CD14-positive monocyte (primary cell): ENCODE measurements at regions not wholly inside any gene's neighbourhood (a gene's known extent, or its start where the extent isn't known, plus 50 kb on each side); places are given as distances from the start of the nearest gene placed in this dataset.

Experiments
- DNase-seq, 3 donors: peaks; one replicate each; pipeline ENCODE4 v3.0.0-alpha.2; 2011 to 2022
- H2AFZ ChIP-seq: 2 replicates; pipeline ENCODE4 v1.6.0; 2012; ENCODE audit warnings: mild to moderate bottlenecking, low read depth, low read length, inconsistent platforms; ENCODE audit not compliant: insufficient read depth, poor library complexity, severe bottlenecking
- H3K27ac ChIP-seq, 2 donors: 1 replicate in 1 of 2; 2 replicates in 1 of 2; pipeline ENCODE4 v1.5.1; 2012 to 2013; ENCODE audit warnings: low read length in 2 of 2, control low read depth in 1 of 2, inconsistent platforms in 1 of 2, low read depth in 1 of 2, mild to moderate bottlenecking in 1 of 2
- H3K27me3 ChIP-seq, 2 donors: one replicate each; pipeline versions ENCODE4 v1.6.0 to v1.6.1; 2011 to 2013; ENCODE audit warnings: low read length in 2 of 2; ENCODE audit not compliant: control insufficient read depth in 2 of 2, insufficient read depth in 2 of 2
- H3K36me3 ChIP-seq, 2 donors: replicated peaks in 1 of 2; 1 replicate in 1 of 2; 2 replicates in 1 of 2; pipeline versions ENCODE4 v1.5.1 to v1.6.1; 2012 to 2013; ENCODE audit warnings: low read length in 2 of 2, control low read depth in 1 of 2, inconsistent platforms in 1 of 2, mild to moderate bottlenecking in 1 of 2; ENCODE audit not compliant: insufficient read depth in 2 of 2, control insufficient read depth in 1 of 2
- H3K4me1 ChIP-seq, 2 donors: 1 replicate in 1 of 2; 2 replicates in 1 of 2; pipeline versions ENCODE4 v1.5.1 to v1.6.1; 2012 to 2013; ENCODE audit warnings: low read length in 2 of 2, control low read depth in 1 of 2, inconsistent platforms in 1 of 2, mild to moderate bottlenecking in 1 of 2, moderate library complexity in 1 of 2; ENCODE audit not compliant: insufficient read depth in 2 of 2, control insufficient read depth in 1 of 2
- H3K4me2 ChIP-seq: replicated peaks from 2 replicates; pipeline ENCODE3; 2012; ENCODE audit warnings: low read length, moderate library complexity, mild to moderate bottlenecking; ENCODE audit not compliant: poor library complexity, severe bottlenecking; ENCODE audit errors: extremely low read depth
- H3K4me3 ChIP-seq, 3 experiments: fragments of 200-600 bp in 1 of 3; sonication (generic) in 1 of 3; replicated peaks in 1 of 3; 1 replicate in 2 of 3; 2 replicates in 1 of 3; pipeline ENCODE4 v1.5.1; 2011 to 2013; ENCODE audit warnings: low read length in 3 of 3, mild to moderate bottlenecking in 3 of 3, control low read depth in 2 of 3, low read depth in 2 of 3, inconsistent platforms in 1 of 3, moderate library complexity in 1 of 3
- H3K79me2 ChIP-seq: 2 replicates; pipeline ENCODE4 v1.6.0; 2012; ENCODE audit warnings: mild to moderate bottlenecking, control low read depth, inconsistent platforms, low read length, moderate library complexity; ENCODE audit not compliant: insufficient read depth
- H3K9ac ChIP-seq: 2 replicates; pipeline ENCODE4 v1.6.0; 2017; ENCODE audit warnings: low read length, mild to moderate bottlenecking; ENCODE audit not compliant: insufficient read depth, poor library complexity, severe bottlenecking
- H3K9me3 ChIP-seq, 2 donors: replicated peaks in 1 of 2; 1 replicate in 1 of 2; 2 replicates in 1 of 2; pipeline versions ENCODE4 v1.5.1 to v1.6.1; 2012 to 2013; ENCODE audit warnings: low read length in 2 of 2, control low read depth in 1 of 2; ENCODE audit not compliant: control insufficient read depth in 1 of 2, insufficient read depth in 1 of 2
- H4K20me1 ChIP-seq: 2 replicates; pipeline ENCODE4 v1.6.0; 2012; ENCODE audit warnings: mild to moderate bottlenecking, low read length, control low read depth, moderate library complexity; ENCODE audit not compliant: insufficient read depth
- H3K27ac Mint-ChIP-seq, 7 donors: one replicate each; pipeline ENCODE4 v1.8.0; 2020; ENCODE audit warnings: mild to moderate bottlenecking in 7 of 7, mixed read lengths in 7 of 7, moderate library complexity in 6 of 7, inconsistent platforms in 2 of 7
- H3K27me3 Mint-ChIP-seq, 3 donors: one replicate each; pipeline ENCODE4 v1.8.0; 2021 to 2022; ENCODE audit warnings: low read depth in 3 of 3, mild to moderate bottlenecking in 3 of 3, mixed read lengths in 3 of 3, moderate library complexity in 3 of 3, inconsistent platforms in 1 of 3
- H3K36me3 Mint-ChIP-seq, 2 donors: one replicate each; pipeline ENCODE4 v1.8.0; 2020; ENCODE audit warnings: mixed read lengths in 2 of 2, inconsistent platforms in 1 of 2, mild to moderate bottlenecking in 1 of 2
- H3K4me1 Mint-ChIP-seq: one replicate; pipeline ENCODE4 v1.8.0; 2020; ENCODE audit warnings: mild to moderate bottlenecking, mixed read lengths
- H3K4me3 Mint-ChIP-seq, 2 donors: one replicate each; pipeline ENCODE4 v1.8.0; 2020; ENCODE audit warnings: mild to moderate bottlenecking in 2 of 2, mixed read lengths in 2 of 2, moderate library complexity in 1 of 2
- H3K9me3 Mint-ChIP-seq, 7 donors: one replicate each; pipeline ENCODE4 v1.8.0; 2020 to 2022; ENCODE audit warnings: mixed read lengths in 7 of 7, mild to moderate bottlenecking in 6 of 7, moderate library complexity in 6 of 7, inconsistent platforms in 2 of 7
- WGBS: methylation state at CpG from one replicate; pipeline ENCODE4 v1.1.5; 2013; ENCODE audit warnings: missing lambda C conversion rate; ENCODE audit not compliant: insufficient coverage; 5-methylcytosine and 5-hydroxymethylcytosine counted together
- intact Hi-C, 2 donors: fragments of 100-400 bp; cut with micrococcal nuclease; formaldehyde crosslinking; loops; one replicate each; pipeline versions ENCODE4 v1.15.0 to v1.15.1; 2023
- TF ChIP-seq, protein P1 (sequence below): fragments of 200-600 bp; IDR thresholded peaks from one replicate; pipeline ENCODE4 v1.8.0; 2022; ENCODE audit warnings: antibody characterized with exemption, mild to moderate bottlenecking

DNA sequence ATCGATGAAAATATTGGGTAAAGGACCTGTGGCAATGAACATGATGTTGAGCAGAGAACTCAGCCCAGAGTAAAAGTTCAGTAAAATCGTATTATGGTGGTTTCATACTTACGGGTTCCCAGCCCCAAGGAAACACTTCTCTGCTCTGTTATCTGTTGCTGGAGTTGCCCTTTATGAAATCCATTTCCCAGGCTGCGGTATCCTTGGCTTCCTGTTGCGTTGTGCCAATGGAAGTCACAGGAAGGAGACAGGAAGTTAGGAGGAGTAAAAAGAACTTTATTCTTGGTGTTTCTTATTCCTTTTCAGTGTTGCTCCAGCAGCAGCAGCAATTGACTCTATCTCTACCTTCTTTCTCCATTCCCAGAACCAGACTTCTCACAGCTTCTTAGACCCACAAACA is 965.2 kb downstream of the VRK1 start:
- Histone ChIP-seq H3K9me3 (no peaks in the 10 kb centered on the region), H3K79me2 (no peaks in the 10 kb centered on the region), H3K9ac (no peak overlapping the region), H2AFZ (no peak overlapping the region), H3K27me3 (no peaks in the 10 kb centered on the region), H3K36me3 (no peaks in the 10 kb centered on the region), H4K20me1 (no peaks in the 10 kb centered on the region), H3K4me3 (no peak overlapping the region), H3K4me2 (no peak overlapping the region), H3K27ac (no peak overlapping the region), H3K4me1 (no peaks in the 10 kb centered on the region)
- Mint-ChIP-seq H3K4me3 (no peak overlapping the region), H3K4me1 (no peaks in the 10 kb centered on the region), H3K9me3 (peaks cover 0 to 2% (median 0%) of the 10 kb centered on the region in 7 donors), H3K27me3 (peaks cover 0 to 1% (median 0%) of the 10 kb centered on the region in 3 donors), H3K36me3 (no peaks in the 10 kb centered on the region), H3K27ac (no peak overlapping the region)
- intact Hi-C loops = no loop called here
- TF ChIP-seq, protein P1, sequence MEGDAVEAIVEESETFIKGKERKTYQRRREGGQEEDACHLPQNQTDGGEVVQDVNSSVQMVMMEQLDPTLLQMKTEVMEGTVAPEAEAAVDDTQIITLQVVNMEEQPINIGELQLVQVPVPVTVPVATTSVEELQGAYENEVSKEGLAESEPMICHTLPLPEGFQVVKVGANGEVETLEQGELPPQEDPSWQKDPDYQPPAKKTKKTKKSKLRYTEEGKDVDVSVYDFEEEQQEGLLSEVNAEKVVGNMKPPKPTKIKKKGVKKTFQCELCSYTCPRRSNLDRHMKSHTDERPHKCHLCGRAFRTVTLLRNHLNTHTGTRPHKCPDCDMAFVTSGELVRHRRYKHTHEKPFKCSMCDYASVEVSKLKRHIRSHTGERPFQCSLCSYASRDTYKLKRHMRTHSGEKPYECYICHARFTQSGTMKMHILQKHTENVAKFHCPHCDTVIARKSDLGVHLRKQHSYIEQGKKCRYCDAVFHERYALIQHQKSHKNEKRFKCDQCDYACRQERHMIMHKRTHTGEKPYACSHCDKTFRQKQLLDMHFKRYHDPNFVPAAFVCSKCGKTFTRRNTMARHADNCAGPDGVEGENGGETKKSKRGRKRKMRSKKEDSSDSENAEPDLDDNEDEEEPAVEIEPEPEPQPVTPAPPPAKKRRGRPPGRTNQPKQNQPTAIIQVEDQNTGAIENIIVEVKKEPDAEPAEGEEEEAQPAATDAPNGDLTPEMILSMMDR = no peak
- DNase-seq = no peak
- 0% methylated on average over 2 of the region's 5 CpGs for WGBS

DNA sequence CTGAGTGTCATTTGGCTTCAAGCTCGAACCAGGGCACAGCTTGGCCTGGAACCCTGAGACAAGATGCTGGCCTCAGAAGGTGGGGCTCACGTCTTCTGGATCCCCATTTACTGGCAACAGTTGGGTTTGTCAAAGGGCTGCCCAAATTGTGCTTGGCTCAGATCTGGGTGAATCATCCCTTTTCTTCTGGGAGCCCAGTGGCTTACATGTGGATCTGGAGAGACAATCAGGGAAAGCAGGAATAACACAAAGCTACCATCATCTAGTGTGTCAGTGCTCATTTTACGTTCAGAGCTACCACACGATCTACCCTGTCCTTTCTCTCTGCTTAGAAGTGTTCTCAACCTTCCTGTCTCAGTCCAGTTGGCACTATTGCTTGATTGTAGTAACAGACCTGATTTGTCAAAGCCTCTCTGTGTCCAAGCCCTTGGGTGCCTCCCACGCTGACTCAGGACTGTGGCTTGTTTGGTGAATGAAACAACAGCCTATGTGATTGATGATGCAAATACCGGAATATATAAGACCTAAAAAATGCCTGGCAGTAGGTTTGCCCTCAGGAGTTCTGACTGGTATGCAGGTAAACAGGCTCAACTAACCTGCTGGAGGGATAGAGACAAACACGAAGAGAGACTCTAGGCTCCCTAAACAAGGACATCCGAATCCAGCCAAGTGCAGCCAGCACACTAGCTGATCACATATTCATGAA is 974.3 kb downstream of the VRK1 start:
- DNase-seq = no peak
- Mint-ChIP-seq H3K9me3 (peaks cover 3 to 13% (median 9%) of the 10 kb centered on the region in 7 donors), H3K4me1 (no peaks in the 10 kb centered on the region), H3K4me3 (no peak overlapping the region), H3K27ac (peak overlapping the region in 1 of 7 donors; percentile 40), H3K36me3 (no peaks in the 10 kb centered on the region), H3K27me3 (peaks cover 0 to 2% (median 0%) of the 10 kb centered on the region in 3 donors)
- Histone ChIP-seq H3K4me1 (no peaks in the 10 kb centered on the region), H3K4me3 (no peak overlapping the region), H3K27me3 (no peaks in the 10 kb centered on the region), H3K79me2 (no peaks in the 10 kb centered on the region), H2AFZ (no peak overlapping the region), H3K27ac (no peak overlapping the region), H3K9me3 (peaks cover 0 to 3% of the 10 kb centered on the region in 2 donors), H3K36me3 (no peaks in the 10 kb centered on the region), H3K9ac (no peak overlapping the region), H3K4me2 (no peak overlapping the region), H4K20me1 (no peaks in the 10 kb centered on the region)
- intact Hi-C loops = no loop called here
- TF ChIP-seq, protein P1 = no peak
- 88% methylated on average over 7 of the region's 8 CpGs for whole genome bisulfite sequencing
